Endothelial cell of umbilical vein (primary cell): ENCODE measurements at regions not wholly inside any gene's neighbourhood (a gene's known extent, or its start where the extent isn't known, plus 50 kb on each side); places are given as distances from the start of the nearest gene placed in this dataset.

Experiments
- EZH2 ChIP-seq: IDR thresholded peaks from 2 replicates; pipeline ENCODE4 v1.6.1; 2012; ENCODE audit warnings: borderline replicate concordance, low read depth, mild to moderate bottlenecking, moderate library complexity, low read length, inconsistent platforms; ENCODE audit not compliant: severe bottlenecking
- GATA2 ChIP-seq: IDR thresholded peaks from 2 replicates; pipeline ENCODE4 v1.7.0; 2011; ENCODE audit warnings: low read depth, mild to moderate bottlenecking, moderate library complexity, mixed read lengths, low read length; ENCODE audit not compliant: insufficient read length, insufficient read depth
- POLR2A ChIP-seq: IDR thresholded peaks from 2 replicates; pipeline ENCODE4 v1.6.1; 2012; ENCODE audit warnings: low read depth, mild to moderate bottlenecking, control low read depth, low read length

DNA sequence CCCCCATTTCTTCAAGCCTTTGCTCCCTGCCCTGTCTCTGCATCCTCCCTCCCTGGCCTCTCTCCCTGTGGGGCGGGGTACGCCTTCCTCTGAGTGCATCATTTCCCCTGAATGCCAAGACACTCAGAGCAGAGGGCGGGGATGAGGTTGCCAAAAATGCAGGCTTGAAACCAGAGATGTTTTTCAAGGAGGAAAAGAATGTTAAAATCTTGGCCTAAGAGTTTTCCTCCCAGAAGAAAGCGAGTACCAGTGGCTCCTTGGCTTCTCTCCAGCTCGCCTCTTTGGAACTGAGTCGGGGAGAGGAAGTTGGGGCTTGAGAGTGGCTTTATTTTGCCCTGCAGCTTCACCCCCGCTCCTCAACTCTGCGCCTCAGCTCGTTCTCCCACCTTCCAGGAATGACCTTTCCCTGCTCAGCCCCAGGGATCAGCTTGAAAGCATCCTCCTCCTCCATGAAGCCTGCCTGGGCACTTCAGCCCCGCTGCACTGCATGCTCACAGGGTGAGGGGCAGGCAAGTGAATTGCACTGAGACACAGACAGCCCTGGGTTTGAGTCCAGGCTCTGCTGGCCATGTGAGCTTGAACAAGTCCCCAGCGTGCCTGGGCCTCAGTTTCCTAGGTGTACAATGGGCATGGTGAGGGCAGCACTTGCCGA, 57.5 kb upstream of the SORCS2 start:
- TF ChIP-seq GATA2 (no peak), EZH2 (no peak), POLR2A (no peak)
